HG03432 (cell line): ENCODE measurements at regions not wholly inside any gene's neighbourhood (a gene's known extent, or its start where the extent isn't known, plus 50 kb on each side); places are given as distances from the start of the nearest gene placed in this dataset.
"Not testable (repeated sequence)": the region's sequence is repeated elsewhere in the genome, so short reads cannot be mapped to it uniquely, and the experiment has no call there.

Experiments
- ATAC-seq: cut with Tn5 transposase; IDR thresholded peaks from one replicate; pipeline ENCODE4 v1.9.1; 2021; ENCODE audit warnings: mild to moderate bottlenecking, moderate library complexity; ENCODE audit not compliant: unreplicated experiment

DNA sequence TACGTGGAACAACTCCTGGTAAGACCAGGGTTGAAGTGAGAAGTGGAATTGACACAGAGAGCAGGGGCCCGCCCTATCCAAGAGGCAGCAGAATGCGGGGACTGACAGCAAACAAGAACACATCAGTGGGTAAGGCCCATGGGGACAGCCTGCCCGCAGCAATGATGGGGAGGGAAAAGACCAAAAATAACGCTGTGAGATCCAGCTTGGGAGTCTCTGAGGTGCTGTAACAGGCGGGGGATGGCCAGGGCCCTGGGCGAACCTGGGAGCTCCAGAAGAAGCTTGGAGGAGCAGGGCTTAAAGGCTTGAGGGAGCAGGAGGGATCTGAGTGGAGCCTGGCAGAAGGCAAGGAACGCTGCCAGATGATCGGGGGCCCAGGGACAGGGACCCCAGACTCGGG, 173.4 kb downstream of the TMEM200C start:
- no peak for ATAC-seq

DNA sequence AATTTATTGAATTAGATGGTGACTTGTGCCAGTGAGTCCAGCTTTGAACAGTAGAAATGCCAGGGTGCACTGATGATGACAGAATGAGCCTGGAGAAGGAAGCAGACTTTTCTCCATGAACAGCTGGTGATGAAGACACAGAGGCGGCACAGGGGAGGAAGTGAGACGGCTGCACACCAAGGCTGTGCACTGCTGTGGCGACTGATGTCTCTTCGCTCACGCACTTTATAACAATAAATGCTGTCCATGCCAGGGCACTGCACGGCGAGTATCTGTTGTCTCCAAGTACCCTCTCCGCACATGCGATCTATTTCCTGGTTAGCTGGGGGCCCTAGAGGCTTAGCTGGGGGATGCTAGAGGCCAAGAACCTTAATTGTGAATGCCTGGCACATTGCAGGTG, 175.2 kb downstream of the TMEM200C start:
- ATAC-seq, result no peak

DNA sequence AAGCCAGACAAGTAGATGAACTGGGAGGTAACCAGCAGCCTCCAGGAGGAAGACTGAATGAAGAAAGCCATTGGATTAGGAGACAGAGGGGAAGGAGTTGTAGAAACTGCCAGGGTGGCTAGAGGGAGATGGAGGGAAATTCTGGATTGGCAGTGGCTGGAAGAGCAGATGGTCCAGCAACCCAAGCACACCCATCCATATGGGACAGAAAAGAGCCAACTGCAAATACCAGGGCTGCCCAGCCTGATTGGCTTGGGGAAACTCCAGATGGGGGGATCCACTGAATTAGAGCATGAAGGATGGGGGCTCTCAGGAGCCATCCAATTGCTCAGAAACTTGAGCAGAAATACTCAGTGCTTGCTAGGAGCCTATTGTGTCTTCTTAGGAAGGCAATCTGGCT, 173.5 kb upstream of the EPB41L3 start:
- ATAC-seq, result no peak

DNA sequence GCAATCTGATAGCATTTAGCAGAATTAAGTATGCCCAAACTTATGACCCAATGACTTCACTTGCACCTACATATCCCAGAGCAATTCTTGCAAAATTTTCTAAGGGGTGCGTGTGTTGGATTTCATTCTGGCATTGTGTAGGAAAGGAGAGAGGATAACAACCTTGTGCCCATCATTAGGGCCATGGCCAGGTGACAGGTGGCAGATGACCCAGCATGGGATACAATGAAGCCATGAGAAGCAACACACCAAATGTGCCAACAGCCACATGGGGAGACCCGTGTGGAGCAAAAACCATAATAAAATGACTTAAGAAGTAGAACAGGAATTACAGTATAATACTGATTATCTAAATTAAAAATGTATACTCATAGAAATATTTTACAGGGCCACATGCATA, 166.9 kb upstream of the EPB41L3 start:
- ATAC-seq, result no peak

DNA sequence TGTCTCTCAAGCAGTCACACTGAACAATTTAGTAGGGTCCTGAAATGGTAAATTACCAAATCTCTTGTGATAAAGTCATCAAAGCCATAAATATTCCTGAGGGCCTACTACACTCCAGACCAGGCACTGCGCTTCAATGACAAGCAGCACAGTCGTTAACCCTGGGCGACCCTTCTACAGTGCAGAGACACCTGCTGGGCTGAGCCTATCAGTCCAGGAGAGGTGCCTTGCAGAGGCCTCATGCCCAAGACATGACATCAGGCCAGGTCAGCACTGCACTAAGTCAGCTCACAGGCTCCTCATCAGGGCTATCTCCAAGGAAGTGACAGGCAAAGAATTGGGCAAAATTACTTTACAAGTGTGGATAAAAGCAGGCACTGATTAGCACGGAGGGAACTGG, 166.4 kb upstream of the EPB41L3 start:
- ATAC-seq, result no peak

DNA sequence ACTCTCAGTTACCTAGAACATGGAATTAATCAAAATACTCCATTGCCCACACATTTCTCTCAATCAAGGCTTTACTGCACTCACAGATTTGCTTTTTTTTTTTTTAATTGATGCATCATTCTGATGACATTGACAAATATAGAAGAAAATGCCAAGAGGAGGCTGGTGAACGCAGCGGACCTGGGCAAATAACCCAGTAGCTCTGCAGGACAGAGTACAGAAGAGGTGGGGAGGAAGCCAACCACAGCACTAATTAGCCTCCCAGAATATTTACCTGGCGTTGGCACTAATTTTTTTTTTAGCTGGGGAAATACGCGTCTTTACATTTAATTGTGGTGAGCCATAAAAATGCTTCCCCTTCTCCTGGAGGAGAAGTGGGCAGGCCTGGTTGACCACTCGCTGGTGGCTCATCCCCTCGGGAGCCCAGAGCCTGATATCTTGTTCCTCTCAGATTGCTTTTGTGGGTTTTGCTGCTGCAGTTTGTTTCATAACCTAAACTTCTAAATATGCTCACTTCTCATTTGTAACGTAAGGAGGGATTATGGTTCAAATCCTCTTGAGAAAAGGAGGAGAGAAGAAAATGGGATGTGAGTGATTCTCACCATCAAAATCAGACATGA, 165.8 kb upstream of the EPB41L3 start:
- ATAC-seq, result no peak

DNA sequence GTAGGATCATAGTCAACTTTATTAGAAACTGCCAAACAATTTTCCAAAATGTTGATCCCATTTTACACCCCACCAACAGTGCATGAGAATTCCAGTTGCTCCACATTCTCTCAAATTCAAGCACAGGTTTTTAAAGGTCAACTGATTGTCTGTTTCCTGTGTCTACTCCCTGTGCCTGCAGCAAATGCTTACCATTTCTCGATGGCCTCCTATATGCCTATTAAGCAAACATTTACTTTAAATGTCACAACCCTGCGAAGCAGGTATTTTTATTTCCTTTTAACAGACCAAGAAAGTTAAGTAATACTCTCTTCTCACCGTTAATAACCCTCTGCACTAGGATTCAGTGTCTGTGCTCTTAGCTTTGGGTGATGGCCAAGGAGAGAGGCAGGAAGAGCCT, 163.8 kb upstream of the EPB41L3 start:
- no peak for ATAC-seq

DNA sequence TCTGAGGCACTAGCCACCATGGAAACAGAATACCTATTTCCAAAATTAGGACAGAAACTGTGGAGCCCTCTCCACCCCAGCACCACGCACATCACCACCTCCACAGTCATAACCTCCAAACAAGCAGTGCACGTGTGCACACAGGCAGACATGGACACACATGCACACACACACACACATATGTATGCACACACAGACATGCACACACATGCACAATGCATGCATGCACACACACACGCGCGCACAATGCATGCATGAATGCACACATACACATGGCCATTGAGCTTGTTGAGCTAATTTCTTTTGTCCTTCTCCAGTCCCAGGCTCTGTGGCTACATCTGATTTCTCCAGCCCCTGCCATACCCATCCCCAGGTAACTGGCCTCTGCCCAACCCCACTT, 161.6 kb upstream of the EPB41L3 start:
- ATAC-seq, result no peak

DNA sequence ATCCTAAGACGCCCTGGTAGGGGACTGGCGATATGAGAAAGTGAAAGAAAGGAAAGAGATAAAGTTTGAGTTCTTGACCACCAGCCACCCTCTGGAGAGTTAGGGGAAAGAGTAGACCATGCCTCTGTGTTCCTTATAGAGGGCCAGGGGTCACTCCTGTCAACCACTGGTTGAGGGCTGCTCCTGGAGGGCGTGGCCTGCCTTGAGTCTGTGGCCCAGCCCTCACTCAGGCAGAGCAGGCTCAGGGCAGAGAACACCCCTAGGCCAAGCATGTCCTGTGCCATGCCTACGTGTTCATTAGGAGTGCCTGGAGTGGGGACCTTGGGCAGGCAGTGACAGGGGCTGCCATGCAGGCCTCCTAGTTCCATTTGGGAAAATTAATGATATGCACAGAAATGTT, 161.1 kb upstream of the EPB41L3 start:
- ATAC-seq, result no peak

DNA sequence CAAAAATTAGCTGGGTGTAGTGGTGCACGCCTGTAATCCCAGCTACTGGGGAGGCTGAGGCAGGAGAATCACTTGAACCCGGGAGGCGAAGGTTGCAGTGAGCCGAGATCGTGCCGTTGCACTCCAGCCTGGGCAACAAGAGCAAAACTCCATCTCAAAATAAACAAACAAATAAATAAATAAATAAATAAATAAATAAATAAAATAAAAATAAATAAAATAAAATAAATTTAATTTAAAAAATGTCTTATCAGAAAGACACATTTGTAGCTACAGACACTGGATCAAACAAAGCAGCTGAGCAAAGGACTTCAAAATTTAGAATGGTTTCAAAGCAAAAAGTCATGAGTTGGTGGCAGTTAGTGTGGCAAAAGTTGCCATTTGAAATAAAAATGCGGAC, 158.2 kb upstream of the EPB41L3 start:
- not testable (repeated sequence) for ATAC-seq

DNA sequence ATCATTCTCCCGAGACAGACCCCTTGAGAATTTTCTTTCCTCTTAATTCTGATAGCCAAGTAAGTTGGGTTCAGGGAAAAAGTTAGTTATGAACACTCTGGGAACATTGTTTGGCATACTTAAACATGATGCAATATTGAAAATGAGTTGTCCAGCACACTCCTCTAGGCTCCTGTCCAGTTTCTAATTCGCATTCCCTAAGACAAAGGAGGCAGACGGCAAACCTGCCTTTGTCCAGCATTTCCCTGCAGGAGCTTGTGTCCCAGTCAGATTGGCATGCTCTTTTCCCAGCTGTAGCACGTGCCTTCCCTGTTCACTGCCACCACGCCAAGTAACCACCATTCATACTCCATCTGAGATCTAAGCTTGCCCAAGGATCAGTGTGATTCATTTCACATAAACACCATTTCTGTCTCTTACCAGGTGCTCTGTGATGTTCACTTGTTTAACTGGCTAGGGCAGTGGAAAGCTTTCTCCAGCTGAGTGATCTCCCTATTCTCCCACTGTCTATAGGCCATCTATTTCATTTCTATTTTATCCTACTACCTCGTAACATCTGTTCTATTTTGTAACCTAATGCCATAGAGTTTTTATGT, 150.0 kb upstream of the EPB41L3 start:
- ATAC-seq, result no peak

DNA sequence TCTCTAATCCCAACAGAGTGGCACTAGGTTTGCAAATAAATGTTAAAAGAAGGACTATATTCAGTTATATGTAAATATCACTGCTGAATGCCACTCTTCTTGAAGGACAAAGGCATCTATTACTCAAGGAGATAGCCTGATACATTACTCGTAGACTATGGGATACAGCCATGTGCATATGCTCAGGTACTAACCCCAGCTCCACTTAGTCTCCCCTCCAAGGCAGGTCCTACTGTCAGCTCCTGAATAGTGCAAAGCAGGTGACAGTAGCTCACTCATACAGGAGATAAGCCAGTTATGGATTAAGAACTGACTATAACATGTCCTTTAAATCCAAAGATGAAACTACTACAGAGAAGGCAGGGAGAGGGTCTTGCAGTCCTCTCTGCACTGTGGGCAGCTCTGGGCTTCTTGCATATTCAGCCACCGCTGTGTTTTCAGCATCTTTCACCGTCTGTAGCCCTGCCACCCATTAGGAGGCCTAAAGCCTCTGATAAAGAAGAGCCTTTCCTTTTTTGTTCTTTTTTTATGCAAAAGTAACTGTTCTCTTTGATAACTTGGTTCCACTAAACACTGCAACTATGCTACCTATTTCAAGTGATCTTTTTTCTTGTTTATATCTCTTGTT, 135.1 kb upstream of the EPB41L3 start:
- ATAC-seq, result no peak

DNA sequence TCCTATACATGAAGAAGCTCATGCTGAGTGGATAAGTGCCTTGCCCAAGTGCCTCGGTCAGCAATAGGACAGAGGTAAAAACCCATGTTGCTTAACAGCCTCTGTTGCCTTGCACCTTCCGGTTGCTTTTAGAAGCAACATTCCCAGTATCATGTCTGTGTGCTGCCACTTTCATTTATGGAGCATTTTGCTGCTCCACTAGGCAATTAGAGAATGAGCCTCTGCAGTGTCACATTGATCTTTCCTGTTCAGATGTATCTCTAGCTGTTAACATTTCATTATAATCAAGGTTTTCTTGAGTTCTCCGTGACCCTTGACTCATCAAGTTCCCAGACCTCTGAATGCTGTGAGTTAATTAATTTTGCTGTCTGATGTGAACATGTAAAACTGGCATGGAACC, 134.5 kb upstream of the EPB41L3 start:
- no peak for ATAC-seq

DNA sequence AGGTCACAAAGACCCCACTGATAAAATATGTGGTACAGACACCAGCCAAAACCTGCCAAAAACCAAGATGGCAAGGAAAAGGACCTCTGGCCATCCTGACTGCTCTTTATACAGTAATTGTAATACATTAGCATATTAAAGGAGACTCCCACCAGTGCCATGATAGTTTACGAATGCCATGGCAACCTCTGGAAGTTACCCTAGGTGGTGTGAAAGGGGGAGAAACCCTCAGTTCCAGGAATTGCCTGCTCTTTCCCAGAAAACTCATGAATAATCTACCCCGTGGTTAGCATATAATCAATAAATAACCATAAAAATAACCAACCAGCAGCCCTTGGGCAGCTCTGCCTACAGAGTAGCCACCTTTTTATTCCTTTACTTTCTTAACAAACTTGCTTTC, 129.8 kb upstream of the EPB41L3 start:
- ATAC-seq, result no peak

DNA sequence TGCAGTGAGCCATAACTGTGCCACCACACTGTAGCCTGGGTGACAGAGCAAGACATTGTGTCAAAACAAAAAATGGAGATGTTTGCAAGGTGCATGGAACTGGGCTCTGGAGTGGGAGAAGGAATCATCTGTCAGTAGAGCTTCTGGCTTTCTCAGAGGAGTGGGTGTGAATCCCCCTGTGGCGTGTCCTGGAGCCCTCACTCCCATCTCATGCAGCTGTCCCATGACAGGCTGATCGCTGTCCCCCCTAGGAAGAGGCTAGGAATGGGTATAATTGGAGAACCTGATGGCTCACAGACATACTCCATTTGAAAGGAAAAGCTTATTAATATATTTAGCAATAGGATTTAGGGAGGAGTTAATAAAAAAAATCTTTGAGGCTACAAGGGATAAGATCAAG, 125.8 kb upstream of the EPB41L3 start:
- ATAC-seq, result no peak

DNA sequence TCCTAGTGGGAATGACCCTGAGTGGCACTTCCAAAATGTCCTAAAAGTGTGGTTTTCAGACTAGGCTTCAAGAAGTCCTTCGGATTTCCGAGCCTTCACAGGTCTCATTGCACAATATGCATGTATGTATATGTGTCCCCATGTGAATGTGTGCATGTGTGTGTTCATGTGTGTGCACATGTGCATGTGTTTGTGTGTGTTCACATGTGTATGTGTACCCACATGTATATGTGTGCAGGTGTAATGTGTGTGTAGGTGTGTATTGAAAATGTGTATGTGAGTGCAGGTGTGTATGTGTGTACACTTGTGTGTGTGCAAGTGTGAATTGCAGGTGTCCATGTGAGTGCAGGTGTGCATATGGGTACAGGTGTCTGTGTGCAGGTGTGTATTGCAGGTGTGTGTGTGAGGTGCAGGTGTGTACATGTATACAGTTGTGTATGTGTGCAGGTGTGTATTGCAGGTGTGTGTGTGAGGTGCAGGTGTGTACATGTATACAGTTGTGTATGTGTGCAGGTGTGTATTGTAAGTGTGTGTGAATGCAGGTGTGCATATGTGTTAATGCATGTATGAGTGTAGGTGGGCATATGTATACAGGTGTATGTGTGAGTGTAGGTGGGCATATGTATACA, 124.4 kb upstream of the EPB41L3 start:
- no peak for ATAC-seq

DNA sequence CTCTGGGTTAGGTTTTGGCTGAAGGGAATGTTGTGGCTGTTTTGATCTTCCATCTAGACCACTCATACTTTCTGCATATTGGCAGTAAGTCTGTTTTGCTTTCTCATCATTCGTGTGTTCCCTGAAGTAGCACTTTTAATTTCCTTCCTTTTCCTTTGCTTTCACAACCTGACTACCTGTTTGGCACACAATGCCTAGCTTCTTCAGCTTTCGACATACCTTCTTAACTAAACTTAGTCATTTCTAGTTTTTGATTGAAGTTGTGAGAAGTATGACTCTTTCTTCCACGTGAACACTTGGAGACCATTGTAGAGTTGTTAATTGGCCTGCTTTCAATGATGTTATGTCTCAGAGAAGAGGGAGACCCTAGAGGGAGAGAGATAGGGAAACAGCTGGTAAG, 123.6 kb upstream of the EPB41L3 start:
- no peak for ATAC-seq

DNA sequence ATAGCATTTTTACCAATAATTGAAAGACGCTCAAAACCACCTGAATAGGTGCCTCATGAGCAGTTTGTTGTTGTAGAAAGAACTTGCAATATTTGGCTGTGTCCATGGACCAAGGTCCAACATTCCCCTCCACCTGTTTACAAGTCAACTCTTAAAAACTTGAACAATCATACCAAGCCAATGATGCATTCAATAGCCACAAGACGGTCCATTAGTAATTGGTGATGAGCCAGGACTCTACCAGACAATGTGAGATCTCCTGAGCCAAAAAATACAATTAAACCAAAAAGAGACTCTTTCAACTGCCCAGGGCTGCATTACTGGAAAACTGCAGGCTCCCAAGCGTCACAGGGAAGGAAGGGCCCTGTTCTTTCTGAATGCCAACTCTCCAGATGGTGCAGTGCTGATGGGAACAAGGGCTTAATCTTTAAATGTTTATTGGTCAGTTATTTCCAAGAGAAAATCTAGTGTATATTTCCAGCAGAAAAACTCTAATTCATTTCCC, 118.8 kb upstream of the EPB41L3 start:
- no peak for ATAC-seq

DNA sequence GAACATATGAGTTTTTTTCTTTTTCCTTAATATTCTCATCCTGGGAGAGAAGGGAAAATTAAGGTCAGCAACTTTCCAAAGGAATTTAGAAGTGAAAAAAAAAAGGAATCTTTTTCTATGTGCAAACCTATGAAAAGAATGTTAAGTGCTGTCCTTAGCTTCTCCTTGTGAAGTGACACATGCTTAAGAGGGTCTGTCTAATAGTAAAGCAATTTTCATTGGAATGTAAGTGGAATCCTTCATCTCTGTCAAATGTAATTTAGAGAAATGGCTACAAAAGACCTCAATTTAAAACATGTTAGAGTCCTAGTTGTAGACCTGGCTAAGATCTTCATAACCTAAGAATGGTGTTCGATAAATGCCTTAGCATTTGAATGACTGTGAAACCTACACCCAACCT, 117.4 kb upstream of the EPB41L3 start:
- no peak for ATAC-seq

DNA sequence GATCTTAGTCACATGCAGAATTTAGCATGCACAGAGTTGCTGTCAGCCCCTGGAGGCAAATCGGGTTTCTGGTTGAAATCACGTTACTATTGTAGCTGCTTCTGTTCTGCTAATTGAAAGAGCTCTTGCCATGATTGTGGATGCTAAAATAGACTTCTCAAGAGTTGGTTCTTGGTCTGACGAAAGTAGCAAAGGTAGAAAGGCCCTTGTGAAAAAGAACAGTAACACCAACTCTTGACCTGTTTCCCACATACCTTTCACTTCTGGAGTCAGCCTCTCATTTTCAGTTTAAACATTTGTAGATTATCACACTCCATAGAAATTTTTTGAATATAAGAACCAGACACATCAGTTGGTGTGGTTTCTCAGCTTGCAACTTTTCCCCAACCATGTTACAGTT, 110.0 kb upstream of the EPB41L3 start:
- no peak for ATAC-seq

DNA sequence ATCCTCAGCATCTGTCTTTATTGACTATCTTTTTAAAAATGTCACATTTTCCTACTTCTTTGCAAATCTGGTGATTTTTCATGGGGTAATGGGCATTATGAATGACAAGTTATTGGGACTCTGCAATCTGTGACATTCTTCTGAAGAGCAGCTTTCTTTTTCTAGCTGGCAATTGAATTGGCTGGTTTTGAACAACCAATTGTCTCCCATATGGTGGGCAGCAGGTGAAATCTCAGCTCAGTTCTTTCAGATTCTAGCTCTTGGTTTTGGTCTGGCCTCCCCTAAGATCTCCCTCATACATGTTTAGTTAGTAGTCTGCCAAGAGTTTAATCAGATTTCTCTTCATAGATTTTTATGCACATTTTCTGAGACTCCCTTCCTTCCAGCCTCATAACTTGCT, 107.9 kb upstream of the EPB41L3 start:
- ATAC-seq, result no peak

DNA sequence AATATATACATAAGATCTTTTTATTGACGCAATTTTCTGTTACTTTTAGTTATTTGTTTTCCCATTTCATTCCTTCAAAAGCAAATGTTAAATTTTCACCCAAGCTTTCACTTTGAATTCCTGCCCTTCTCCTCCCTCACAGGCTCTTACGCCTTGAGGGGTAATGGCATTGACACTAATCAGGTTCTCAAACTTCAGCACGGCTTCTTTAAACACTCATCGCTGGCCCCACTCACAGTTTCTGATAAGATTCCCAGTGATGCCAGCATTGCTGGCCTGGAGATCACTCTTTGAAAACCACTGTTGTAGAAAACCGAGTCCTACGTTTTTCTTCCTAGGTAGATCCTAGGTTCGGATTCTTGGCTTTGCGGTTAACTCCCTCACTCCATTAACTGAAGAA, 105.6 kb upstream of the EPB41L3 start:
- ATAC-seq, result no peak
